MCF 10A (cell line): ENCODE measurements at regions not wholly inside any gene's neighbourhood (a gene's known extent, or its start where the extent isn't known, plus 50 kb on each side); places are given as distances from the start of the nearest gene placed in this dataset.
"Not testable (repeated sequence)": the region's sequence is repeated elsewhere in the genome, so short reads cannot be mapped to it uniquely, and the experiment has no call there.

Experiments used
- BruUV-seq: library from RNA; stranded (reverse); fragments of 400-500 nt; replicated peaks from 2 replicates; lab custom pipeline; 2021; lab: Mats Ljungman, UMichigan
- CTCF ChIA-PET: fragments of 300-600 bp; sonication (Branson Sonifier 250); formaldehyde crosslinking; extraction: SDS; loops from one replicate; lab custom pipeline; 2021; ENCODE audit warnings: antibody characterized with exemption, inconsistent platforms; lab: Yijun Ruan, JAX
- POLR2A ChIA-PET: fragments of 300-600, 350-650 bp; sonication (Branson Sonifier 250); formaldehyde crosslinking; extraction: SDS; loops from one replicate; lab custom pipeline; 2020; ENCODE audit warnings: antibody characterized with exemption, inconsistent platforms; lab: Yijun Ruan, JAX
- DNase-seq: peaks from one replicate; pipeline ENCODE4 v3.0.0-alpha.2; 2018; ENCODE audit not compliant: unreplicated experiment
- H3K27ac Mint-ChIP-seq: one replicate; pipeline ENCODE4 v1.8.0; 2022; ENCODE audit warnings: mild to moderate bottlenecking, low read depth, mixed read lengths; ENCODE audit not compliant: unreplicated experiment
- H3K27me3 Mint-ChIP-seq: one replicate; pipeline ENCODE4 v1.8.0; 2022; ENCODE audit warnings: mixed read lengths; ENCODE audit not compliant: insufficient read depth, unreplicated experiment
- H3K36me3 Mint-ChIP-seq: one replicate; pipeline ENCODE4 v1.8.0; 2022; ENCODE audit warnings: mild to moderate bottlenecking, moderate library complexity, mixed read lengths; ENCODE audit not compliant: insufficient read depth, unreplicated experiment
- H3K4me1 Mint-ChIP-seq: one replicate; pipeline ENCODE4 v1.8.0; 2022; ENCODE audit warnings: mixed read lengths; ENCODE audit not compliant: insufficient read depth, unreplicated experiment
- H3K4me3 Mint-ChIP-seq: one replicate; pipeline ENCODE4 v1.8.0; 2022; ENCODE audit warnings: mild to moderate bottlenecking, moderate library complexity, mixed read lengths; ENCODE audit not compliant: unreplicated experiment
- H3K9me3 Mint-ChIP-seq: one replicate; pipeline ENCODE4 v1.8.0; 2022; ENCODE audit warnings: mixed read lengths; ENCODE audit not compliant: unreplicated experiment
- CTCF ChIP-seq: fragments of 200-600 bp; IDR thresholded peaks from one replicate; pipeline ENCODE4 v1.8.0; 2022; ENCODE audit warnings: antibody characterized with exemption, mild to moderate bottlenecking; ENCODE audit not compliant: unreplicated experiment
- intact Hi-C: fragments of 100-400 bp; cut with micrococcal nuclease; formaldehyde crosslinking; loops from 2 replicates; pipeline ENCODE4 v1.14.1; 2022

DNA sequence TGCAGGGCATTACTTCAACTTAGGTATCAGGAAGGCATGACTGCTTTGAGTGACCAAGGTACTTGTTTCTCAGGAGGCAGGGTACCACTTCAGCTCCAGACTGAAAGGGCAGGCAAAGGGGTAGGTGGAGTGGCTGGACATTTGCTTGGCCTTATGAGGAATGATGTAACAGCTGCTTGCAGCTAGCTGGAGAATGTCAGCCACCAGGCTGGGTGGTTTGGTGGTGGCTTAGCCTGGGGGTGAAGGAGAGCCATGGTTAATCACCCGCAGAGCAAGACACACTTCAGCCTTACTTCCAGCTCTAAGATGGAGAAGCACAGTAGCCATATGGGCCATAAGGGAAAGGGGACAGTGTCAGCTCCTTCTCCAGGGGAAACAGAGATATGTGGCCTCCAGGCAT lies 146.1 kb downstream of the APIP start:
- BruUV-seq: no TSS peak
- DNase-seq: no peak
- TF ChIP-seq CTCF: no peak
- no peak overlapping the region for H3K4me3 Mint-ChIP-seq
- H3K27ac Mint-ChIP-seq: no peak overlapping the region
- POLR2A ChIA-PET: interaction anchor here (1.1 kb wide), 1 partner anchor 9 kb away, joined by 4 read pairs; no protein-coding TSS in a partner anchor
- H3K36me3 Mint-ChIP-seq: no peaks in the 10 kb centered on the region
- peaks cover 8% of the 10 kb centered on the region for H3K4me1 Mint-ChIP-seq
- intact Hi-C loops: no loop called here
- H3K27me3 Mint-ChIP-seq: no peaks in the 10 kb centered on the region
- peaks cover 8% of the 10 kb centered on the region for H3K9me3 Mint-ChIP-seq
- CTCF ChIA-PET: interaction anchor here (0.6 to 0.8 kb wide), 3 partner anchors 12 to 184 kb away, joined by 3 read pairs; no protein-coding TSS in a partner anchor

DNA sequence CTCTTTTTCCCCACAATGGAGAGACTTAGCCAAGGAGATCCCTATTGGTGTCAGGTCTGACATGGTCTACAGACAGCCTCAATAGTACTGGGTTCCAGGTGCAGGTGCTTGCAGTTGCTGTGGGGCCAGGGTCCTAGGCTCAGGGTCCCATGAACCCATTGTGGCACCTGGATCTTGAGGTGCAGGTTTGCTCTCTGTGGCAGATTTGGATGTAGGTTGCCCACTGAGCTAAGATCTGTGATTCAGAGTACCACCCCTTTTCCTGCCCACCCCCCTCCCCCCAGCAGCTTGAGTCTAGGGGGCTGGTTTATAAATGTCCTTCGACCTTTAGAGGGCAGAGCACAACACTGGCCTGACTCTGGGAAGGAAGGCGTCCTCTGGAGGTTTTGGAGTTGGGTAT lies 147.0 kb downstream of the APIP start:
- BruUV-seq: no TSS peak
- no peak for DNase-seq
- ChIA-PET POLR2A (interaction anchor here (0.9 kb wide), 1 partner anchor 86 kb away, joined by 4 read pairs; no protein-coding TSS in a partner anchor), CTCF (interaction anchor here (0.6 to 0.7 kb wide), 2 partner anchors 22 to 595 kb away, joined by 3 read pairs; no protein-coding TSS in a partner anchor)
- no peak for TF ChIP-seq CTCF
- peaks cover 8% of the 10 kb centered on the region for H3K4me1 Mint-ChIP-seq
- no peak overlapping the region for H3K4me3 Mint-ChIP-seq
- no peak overlapping the region for H3K27ac Mint-ChIP-seq
- peaks cover 8% of the 10 kb centered on the region for H3K9me3 Mint-ChIP-seq
- H3K36me3 Mint-ChIP-seq: no peaks in the 10 kb centered on the region
- H3K27me3 Mint-ChIP-seq: no peaks in the 10 kb centered on the region
- intact Hi-C loops: no loop called here

DNA sequence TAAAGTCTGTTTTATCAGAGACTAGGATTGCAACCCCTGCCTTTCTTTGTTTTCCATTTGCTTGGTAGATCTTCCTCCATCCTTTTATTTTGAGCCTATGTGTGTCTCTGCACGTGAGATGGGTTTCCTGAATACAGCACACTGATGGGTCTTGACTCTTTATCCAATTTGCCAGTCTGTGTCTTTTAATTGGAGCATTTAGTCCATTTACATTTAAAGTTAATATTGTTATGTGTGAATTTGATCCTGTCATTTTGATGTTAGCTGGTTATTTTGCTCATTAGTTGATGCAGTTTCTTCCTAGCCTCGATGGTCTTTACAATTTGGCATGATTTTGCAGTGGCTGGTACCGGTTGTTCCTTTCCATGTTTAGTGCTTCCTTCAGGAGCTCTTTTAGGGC lies 141.7 kb downstream of the EHF start:
- POLR2A ChIA-PET, H3K4me3 Mint-ChIP-seq, H3K36me3 Mint-ChIP-seq: not testable (repeated sequence)

GRCh38 chr11:34758262-34758661 lies 137.4 kb downstream of the EHF start:
- Mint-ChIP-seq H3K4me1 (peaks cover 25% of the 10 kb centered on the region), H3K27me3 (no peaks in the 10 kb centered on the region), H3K27ac (peak overlapping the region; percentile 83), H3K9me3 (no peaks in the 10 kb centered on the region), H3K4me3 (no peak overlapping the region), H3K36me3 (no peaks in the 10 kb centered on the region)
- intact Hi-C loops: loop anchor here (10.0 kb wide), 1 partner anchor 73 kb away; no protein-coding TSS in a partner anchor
- no peak for TF ChIP-seq CTCF
- no TSS peak for BruUV-seq
- CTCF ChIA-PET: interaction anchor here (0.6 kb wide), 1 partner anchor 12 kb away, joined by 3 read pairs; no protein-coding TSS in a partner anchor
- POLR2A ChIA-PET: interaction anchor here (0.6 to 1.4 kb wide), 6 partner anchors 16 to 1553 kb away, joined by 3 to 4 read pairs (median 3); no protein-coding TSS in a partner anchor
- no peak for DNase-seq

More for the DNA sequence above, 141.7 kb downstream of the EHF start:
- intact Hi-C loops, H3K4me1 Mint-ChIP-seq, H3K27ac Mint-ChIP-seq, H3K9me3 Mint-ChIP-seq, BruUV-seq, H3K27me3 Mint-ChIP-seq, CTCF ChIA-PET, DNase-seq: not testable (repeated sequence)
